GM21717 (cell line): ENCODE measurements at regions not wholly inside any gene's neighbourhood (a gene's known extent, or its start where the extent isn't known, plus 50 kb on each side); places are given as distances from the start of the nearest gene placed in this dataset.

ENCODE experiments used
- ATAC-seq: cut with Tn5 transposase; IDR thresholded peaks from one replicate; pipeline ENCODE4 v1.9.1; 2021; ENCODE audit warnings: mild to moderate bottlenecking, moderate library complexity; ENCODE audit not compliant: unreplicated experiment

- no peak for ATAC-seq
Measured at GRCh38 chr3:152945556-152945955, 110.6 kb downstream of the P2RY1 start.

- no peak for ATAC-seq
Measured at GRCh38 chr3:152957491-152957890, 122.6 kb downstream of the P2RY1 start.

- ATAC-seq = no peak
Measured at GRCh38 chr3:152959307-152959706, 124.4 kb downstream of the P2RY1 start.

GRCh38 chr3:152960684-152961083, 125.8 kb downstream of the P2RY1 start:
- no peak for ATAC-seq

GRCh38 chr3:152961323-152961722, 126.4 kb downstream of the P2RY1 start:
- no peak for ATAC-seq

GRCh38 chr3:152964911-152965609, 130.1 kb downstream of the P2RY1 start:
- ATAC-seq = no peak

GRCh38 chr3:152968388-152969024, 133.6 kb downstream of the P2RY1 start:
- no peak for ATAC-seq

GRCh38 chr3:152969557-152970300, 134.8 kb downstream of the P2RY1 start:
- no peak for ATAC-seq

GRCh38 chr3:152970851-152971250, 135.9 kb downstream of the P2RY1 start:
- ATAC-seq = no peak

- ATAC-seq = no peak
Measured at GRCh38 chr3:152971880-152972279, 136.9 kb downstream of the P2RY1 start.

GRCh38 chr3:152973575-152973974, 138.6 kb downstream of the P2RY1 start:
- no peak for ATAC-seq

- ATAC-seq = no peak
Measured at GRCh38 chr3:152976239-152976638, 141.3 kb downstream of the P2RY1 start.

GRCh38 chr3:152977366-152977765, 142.4 kb downstream of the P2RY1 start:
- ATAC-seq = no peak

GRCh38 chr3:152978152-152978551, 143.2 kb downstream of the P2RY1 start:
- no peak for ATAC-seq

- no peak for ATAC-seq
Measured at GRCh38 chr3:152997526-152997925, 162.6 kb downstream of the P2RY1 start.

- no peak for ATAC-seq
Measured at GRCh38 chr3:152998591-152998990, 163.4 kb upstream of the RAP2B start.

GRCh38 chr3:153000325-153000724, 161.7 kb upstream of the RAP2B start:
- no peak for ATAC-seq

- ATAC-seq = no peak
Measured at GRCh38 chr3:153001210-153002078, 160.6 kb upstream of the RAP2B start.

GRCh38 chr3:153003441-153003840, 158.6 kb upstream of the RAP2B start:
- no peak for ATAC-seq

GRCh38 chr3:153003862-153004261, 158.2 kb upstream of the RAP2B start:
- ATAC-seq = no peak

GRCh38 chr3:153008226-153008625, 153.8 kb upstream of the RAP2B start:
- no peak for ATAC-seq
